K562 (cell line): ENCODE measurements at regions not wholly inside any gene's neighbourhood (a gene's known extent, or its start where the extent isn't known, plus 50 kb on each side); places are given as distances from the start of the nearest gene placed in this dataset.

Experiments used
- ATAC-seq: fragments of 200-7000 bp; cut with Tn5 transposase; 3 replicates; pipeline ENCODE4 v1.9.1; 2020; ENCODE audit warnings: moderate library complexity
- BruUV-seq: library from RNA; stranded (reverse); fragments of 400-500 nt; replicated peaks from 2 replicates; lab custom pipeline; 2021; lab: Mats Ljungman, UMichigan
- CTCF ChIA-PET: fragments of 300-600 bp; formaldehyde crosslinking; extraction: SDS; loops from one replicate; lab custom pipeline; 2021; ENCODE audit warnings: low intra/inter-chr PET ratio; lab: Yijun Ruan, JAX
- POLR2A ChIA-PET: fragments of 300-600, 350-650 bp; sonication (Branson Sonifier 250); formaldehyde crosslinking; extraction: SDS; loops from one replicate; lab custom pipeline; 2021; ENCODE audit warnings: antibody characterized with exemption, inconsistent platforms; lab: Yijun Ruan, JAX
- DNase-seq, 4 experiments: peaks; one replicate each; pipeline versions ENCODE4 v3.0.0 to v3.0.0-alpha.2; 2011 to 2018; ENCODE audit warnings: low spot score in 3 of 4, mixed read lengths in 3 of 4; ENCODE audit errors: extremely low read depth in 1 of 4
- FAIRE-seq: peaks from 2 replicates; lab custom pipeline; 2011; peaks lifted over from hg19 to GRCh38; lab: Jason Lieb, UNC
- H2AFZ ChIP-seq: 2 replicates; pipeline ENCODE4 v1.6.0; 2011; ENCODE audit warnings: low read depth, low read length, control low read depth, inconsistent platforms
- H3K27ac ChIP-seq: fragments of 200-600 bp; 3 replicates; pipeline ENCODE4 v1.8.0; 2011; ENCODE audit warnings: low read depth, mild to moderate bottlenecking, control low read depth, inconsistent platforms, low read length, moderate library complexity, mixed read lengths; ENCODE audit errors: extremely low read depth
- H3K27me3 ChIP-seq, 2 experiments: fragments of 300-600 bp in 1 of 2; 2 replicates in 1 of 2; 3 replicates in 1 of 2; pipeline versions ENCODE4 v1.6.0 to v1.8.0; 2011; ENCODE audit warnings: inconsistent platforms in 2 of 2, low read length in 2 of 2, mild to moderate bottlenecking in 1 of 2, mixed read lengths in 1 of 2, moderate library complexity in 1 of 2; ENCODE audit not compliant: control insufficient read depth in 2 of 2, insufficient read depth in 2 of 2
- H3K36me3 ChIP-seq: fragments of 300-600 bp; 3 replicates; pipeline ENCODE4 v1.8.0; 2011; ENCODE audit warnings: mild to moderate bottlenecking, low read length, inconsistent platforms; ENCODE audit not compliant: control insufficient read depth, insufficient read depth
- H3K4me1 ChIP-seq, 2 experiments: fragments of 200-600 bp in 1 of 2; replicated peaks in 1 of 2; 2 replicates in 1 of 2; 3 replicates in 1 of 2; pipeline versions ENCODE4 v1.5.1 to v1.8.0; 2011; ENCODE audit warnings: inconsistent platforms in 2 of 2, low read length in 2 of 2, mild to moderate bottlenecking in 1 of 2, mixed read lengths in 1 of 2, moderate library complexity in 1 of 2; ENCODE audit not compliant: control insufficient read depth in 2 of 2, insufficient read depth in 2 of 2
- H3K4me2 ChIP-seq: 2 replicates; pipeline ENCODE4 v1.6.1; 2011; ENCODE audit warnings: low read length, control low read depth, inconsistent platforms, mixed read lengths; ENCODE audit not compliant: insufficient read depth
- H3K4me3 ChIP-seq: fragments of 200-600 bp; sonication (generic), shearing (Covaris generic); 2 replicates; pipeline ENCODE4 v1.5.1; 2016; ENCODE audit warnings: control low read depth, inconsistent platforms
- H3K79me2 ChIP-seq: fragments of 200-600 bp; 3 replicates; pipeline ENCODE4 v1.8.0; 2011; ENCODE audit warnings: low read length, inconsistent platforms; ENCODE audit not compliant: control insufficient read depth, insufficient read depth
- H3K9ac ChIP-seq, 2 experiments: 2 replicates each; pipeline versions ENCODE4 v1.6.0 to v1.6.1; 2011; ENCODE audit warnings: low read depth in 2 of 2, low read length in 2 of 2, control low read depth in 1 of 2, inconsistent platforms in 1 of 2, mild to moderate bottlenecking in 1 of 2, mixed read lengths in 1 of 2; ENCODE audit not compliant: insufficient read depth in 1 of 2
- H3K9me1 ChIP-seq: one replicate; pipeline ENCODE4 v1.6.0; 2011; ENCODE audit warnings: inconsistent platforms, mild to moderate bottlenecking, low read length, moderate library complexity; ENCODE audit not compliant: control insufficient read depth, insufficient read depth
- H3K9me3 ChIP-seq: replicated peaks from 2 replicates; pipeline ENCODE4 v1.5.1; 2011; ENCODE audit warnings: low read depth, low read length, inconsistent platforms; ENCODE audit not compliant: control insufficient read depth, insufficient read depth
- H4K20me1 ChIP-seq: replicated peaks from 2 replicates; pipeline ENCODE4 v1.6.1; 2011; ENCODE audit warnings: low read length, inconsistent platforms, mixed read lengths; ENCODE audit not compliant: control insufficient read depth, insufficient read depth
- KDM1A ChIP-seq, 2 experiments: fragments of 450-650 bp; IDR thresholded peaks; 2 replicates each; pipeline ENCODE4 v1.6.1; 2016; ENCODE audit warnings: mild to moderate bottlenecking in 2 of 2
- WGBS: fragments of 100-300 bp; shearing (Covaris generic); methylation state at CpG from one replicate; pipeline ENCODE4 v1.1.6; 2016; ENCODE audit warnings: low coverage, mixed read lengths; ENCODE audit not compliant: insufficient coverage; ENCODE audit errors: missing lambda C conversion rate; 5-methylcytosine and 5-hydroxymethylcytosine counted together
- in situ Hi-C: fragments of 300-500 bp; cut with MboI; formaldehyde crosslinking; loops from 4 replicates; pipeline ENCODE4 v1.15.0; 2018; ENCODE audit warnings: inconsistent platforms, mixed read lengths
- intact Hi-C: fragments of 100-400 bp; cut with micrococcal nuclease; formaldehyde crosslinking; loops from 2 replicates; pipeline ENCODE4 v1.14.2; 2022
- TF ChIP-seq, protein P1 (sequence below), 3 experiments: IDR thresholded peaks in 2 of 3; conservative IDR thresholded peaks in 1 of 3; 2 replicates each; pipeline ENCODE4 v1.5.1; 2011 to 2012; ENCODE audit warnings: low read length in 3 of 3, mild to moderate bottlenecking in 3 of 3, control low read depth in 2 of 3, improper control_type of control experiment in 1 of 3, inconsistent platforms in 1 of 3, low read depth in 1 of 3, mixed read lengths in 1 of 3, moderate library complexity in 1 of 3; ENCODE audit not compliant: insufficient read depth in 2 of 3

DNA sequence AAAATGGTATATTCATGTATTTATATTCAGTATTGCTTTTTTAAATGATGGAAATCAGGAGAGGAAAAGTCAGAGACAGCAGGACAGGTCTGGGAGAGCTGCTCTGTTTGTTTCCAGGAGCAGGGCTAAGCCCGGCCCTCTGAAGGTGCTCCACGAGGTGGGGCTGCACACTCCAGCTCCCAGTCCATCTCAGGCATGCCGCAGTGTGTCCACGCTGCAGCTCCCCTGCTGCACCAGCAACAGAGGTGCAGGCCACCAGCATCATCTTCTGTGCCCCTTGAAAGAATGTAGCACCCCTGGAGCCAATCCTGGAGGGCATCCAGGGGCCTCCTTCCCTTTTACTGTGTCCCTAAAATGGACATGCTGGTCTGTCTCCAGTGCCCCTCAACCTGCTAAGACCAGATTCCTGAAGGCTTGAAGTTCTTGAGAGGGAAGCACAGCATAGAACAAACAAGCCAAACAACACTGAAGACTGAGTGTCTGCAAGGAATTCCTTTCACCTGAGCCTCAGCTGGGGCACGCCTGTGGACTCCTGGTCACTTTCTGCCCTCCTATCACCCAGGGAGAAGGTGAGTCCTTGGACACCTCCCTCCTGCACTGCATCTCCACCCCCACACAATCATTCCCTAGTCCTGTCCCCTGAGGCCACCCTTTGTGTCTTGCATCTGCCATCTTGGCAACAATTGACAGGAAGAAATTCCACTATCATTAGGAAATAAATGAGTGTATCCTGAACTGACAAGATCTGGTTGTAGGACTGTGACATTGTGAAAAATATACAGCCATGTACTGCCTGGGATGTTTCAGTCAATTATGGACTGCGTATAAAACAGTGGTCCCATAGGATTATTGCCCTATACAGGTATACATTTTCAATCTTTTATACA is 100.5 kb downstream of the CXCL12 start:
- ChIA-PET CTCF (no interaction called here), POLR2A (no interaction called here)
- BruUV-seq: no TSS peak
- Histone ChIP-seq H3K27ac (no peak overlapping the region), H3K9ac (no peak overlapping the region), H4K20me1 (no peaks in the 10 kb centered on the region), H3K36me3 (no peaks in the 10 kb centered on the region), H3K9me3 (no peaks in the 10 kb centered on the region), H3K4me3 (no peak overlapping the region), H3K79me2 (no peaks in the 10 kb centered on the region), H3K27me3 (peaks cover 0 to 5% of the 10 kb centered on the region in 2 experiments; a peak in 1 of 5 replicates), H2AFZ (no peak overlapping the region; the same call in 1 of the 2 replicates), H3K9me1 (no peaks in the 10 kb centered on the region), H3K4me2 (no peak overlapping the region), H3K4me1 (peaks cover 3 to 5% of the 10 kb centered on the region in 2 experiments; a peak in 2 of 5 replicates)
- DNase-seq (peak in 1 of 4 experiments; percentile 20), FAIRE-seq (no peak), ATAC-seq (peak; percentile 82)
- 8% methylated on average over 6 of the region's 6 CpGs for WGBS
- intact Hi-C loops (no loop called here), in situ Hi-C loops (no loop called here)
- no peak for TF ChIP-seq KDM1A (IDR thresholded peaks at IDR 0.05)
- TF ChIP-seq, protein P1, sequence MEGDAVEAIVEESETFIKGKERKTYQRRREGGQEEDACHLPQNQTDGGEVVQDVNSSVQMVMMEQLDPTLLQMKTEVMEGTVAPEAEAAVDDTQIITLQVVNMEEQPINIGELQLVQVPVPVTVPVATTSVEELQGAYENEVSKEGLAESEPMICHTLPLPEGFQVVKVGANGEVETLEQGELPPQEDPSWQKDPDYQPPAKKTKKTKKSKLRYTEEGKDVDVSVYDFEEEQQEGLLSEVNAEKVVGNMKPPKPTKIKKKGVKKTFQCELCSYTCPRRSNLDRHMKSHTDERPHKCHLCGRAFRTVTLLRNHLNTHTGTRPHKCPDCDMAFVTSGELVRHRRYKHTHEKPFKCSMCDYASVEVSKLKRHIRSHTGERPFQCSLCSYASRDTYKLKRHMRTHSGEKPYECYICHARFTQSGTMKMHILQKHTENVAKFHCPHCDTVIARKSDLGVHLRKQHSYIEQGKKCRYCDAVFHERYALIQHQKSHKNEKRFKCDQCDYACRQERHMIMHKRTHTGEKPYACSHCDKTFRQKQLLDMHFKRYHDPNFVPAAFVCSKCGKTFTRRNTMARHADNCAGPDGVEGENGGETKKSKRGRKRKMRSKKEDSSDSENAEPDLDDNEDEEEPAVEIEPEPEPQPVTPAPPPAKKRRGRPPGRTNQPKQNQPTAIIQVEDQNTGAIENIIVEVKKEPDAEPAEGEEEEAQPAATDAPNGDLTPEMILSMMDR (IDR thresholded peaks at IDR 0.05 in 2 of 3, conservative IDR thresholded peaks at IDR 0.05 in 1 of 3; ENCODE audit: insufficient read depth in 2 of 3, low read depth in 1 of 3, low read length in 3 of 3): peak; percentile 37 to 83 (median 37); a peak in 3 of 6 replicates
